Stimulated activated naive CD4-positive, alpha-beta T cell treated with Interleukin-2 at 50 U/mL for 16 hours (primary cell): ENCODE measurements at regions not wholly inside any gene's neighbourhood (a gene's known extent, or its start where the extent isn't known, plus 50 kb on each side); places are given as distances from the start of the nearest gene placed in this dataset.

Source experiments
- DNase-seq: peaks from one replicate; lab custom pipeline; 2025; lab: John Stamatoyannopoulos, UW

DNA sequence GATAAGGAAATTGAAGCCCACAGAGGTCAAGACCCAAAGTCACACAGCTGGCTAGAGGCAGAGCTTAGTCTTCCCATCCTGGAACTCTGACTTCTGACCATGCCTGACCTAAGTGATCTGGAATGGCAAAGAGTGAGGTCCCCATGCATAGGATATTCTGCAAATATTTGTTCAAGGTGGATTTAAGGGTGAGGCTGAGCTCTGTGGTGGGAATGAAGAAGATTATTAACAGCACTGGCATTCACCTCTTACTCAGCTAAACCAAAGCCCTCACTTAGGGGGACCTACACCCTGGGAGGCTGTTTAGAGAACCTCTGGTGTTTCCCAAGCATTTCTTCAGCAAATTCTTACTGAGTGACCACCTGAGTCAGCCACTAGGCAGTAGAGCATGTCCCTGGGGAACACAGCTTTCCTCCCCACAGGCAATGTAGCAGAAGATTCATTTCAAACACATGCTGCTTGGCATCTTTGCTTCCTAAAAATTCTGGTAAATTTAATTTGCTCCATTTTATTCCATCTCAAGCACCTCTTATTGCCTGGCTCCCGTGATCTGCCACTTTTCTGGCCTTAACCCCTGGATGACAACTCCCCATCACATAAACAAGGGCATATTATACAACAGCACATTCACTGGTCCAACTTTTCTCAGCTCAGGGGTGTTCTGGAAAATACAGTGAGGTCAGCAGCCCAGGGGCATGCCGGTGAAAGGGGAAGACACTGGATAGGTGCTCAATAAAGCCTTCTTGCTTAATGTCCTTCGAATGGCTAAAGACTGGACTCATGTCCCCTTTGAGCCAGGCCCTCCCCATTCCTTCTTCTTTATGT is 176.0 kb downstream of the ABHD5 start:
- DNase-seq: no peak

DNA sequence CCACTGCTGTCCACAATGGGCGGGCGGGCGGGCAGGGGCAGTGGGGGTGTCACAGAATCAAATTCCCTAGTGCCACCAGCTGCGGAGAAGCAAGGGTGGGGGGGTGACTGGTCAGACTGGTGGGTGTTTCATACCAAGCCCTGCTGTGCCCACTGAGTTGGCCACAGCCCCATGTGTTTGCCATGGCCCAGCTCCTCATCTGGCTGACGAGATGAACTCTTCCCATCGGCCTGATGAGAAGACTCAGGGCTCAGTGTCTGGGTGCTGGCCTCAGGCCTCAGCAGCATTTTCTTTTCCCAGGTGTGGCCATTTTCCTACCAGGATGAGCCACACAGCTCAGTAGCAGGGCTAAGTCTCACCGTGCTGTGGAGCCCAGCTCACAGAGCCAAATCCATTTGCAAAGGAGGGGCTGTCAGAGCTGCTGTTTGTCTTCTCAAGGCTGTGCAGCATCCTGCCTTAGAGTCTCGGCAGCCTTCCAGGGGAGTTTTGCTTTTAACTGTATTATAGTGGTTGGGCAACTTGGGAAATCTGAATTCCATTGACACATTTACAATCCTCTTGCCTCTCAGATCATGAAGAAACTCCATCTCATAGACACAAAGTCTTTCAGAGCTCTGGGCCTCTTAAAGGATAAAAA is 176.8 kb downstream of the ABHD5 start:
- DNase-seq: no peak

DNA sequence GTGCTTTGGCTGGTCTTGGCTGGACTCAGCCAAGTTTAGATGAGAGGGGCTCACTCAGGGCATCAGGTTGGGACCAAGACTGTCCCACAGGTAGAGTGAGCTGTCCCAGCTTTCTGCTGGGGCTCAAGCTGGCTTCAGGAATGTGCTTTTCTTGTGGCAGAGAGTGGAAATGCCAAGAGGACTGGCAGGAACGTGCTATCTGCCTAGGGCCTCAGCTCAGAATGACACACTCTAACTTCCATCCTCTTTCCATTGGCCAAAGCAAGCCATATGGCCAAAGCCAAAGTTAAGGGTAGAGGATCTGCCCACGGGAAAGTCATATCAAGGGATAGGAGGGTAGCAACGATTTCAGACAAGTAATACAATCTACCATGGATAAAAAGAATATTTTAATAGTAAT is 178.8 kb downstream of the ABHD5 start:
- DNase-seq: no peak

DNA sequence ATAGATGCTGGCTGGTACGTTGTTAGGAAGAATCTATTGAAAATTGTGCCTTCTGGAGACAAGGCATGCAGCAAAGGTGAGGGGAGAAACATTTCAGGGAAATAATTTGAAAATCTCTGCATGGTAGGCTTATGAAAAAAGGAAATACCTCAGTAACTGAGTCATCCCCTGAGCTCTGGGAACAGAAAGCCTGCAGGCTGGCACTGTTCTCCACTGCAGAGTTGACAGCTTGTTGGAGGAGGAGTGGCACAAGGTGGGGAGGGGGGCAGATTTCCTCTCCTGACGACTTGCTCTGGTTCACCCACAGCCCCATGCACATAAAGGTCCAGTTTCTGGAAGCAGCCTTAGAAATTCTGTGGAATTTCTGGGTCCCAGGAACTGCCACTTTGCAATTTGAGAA is 179.4 kb downstream of the ABHD5 start:
- DNase-seq: no peak

DNA sequence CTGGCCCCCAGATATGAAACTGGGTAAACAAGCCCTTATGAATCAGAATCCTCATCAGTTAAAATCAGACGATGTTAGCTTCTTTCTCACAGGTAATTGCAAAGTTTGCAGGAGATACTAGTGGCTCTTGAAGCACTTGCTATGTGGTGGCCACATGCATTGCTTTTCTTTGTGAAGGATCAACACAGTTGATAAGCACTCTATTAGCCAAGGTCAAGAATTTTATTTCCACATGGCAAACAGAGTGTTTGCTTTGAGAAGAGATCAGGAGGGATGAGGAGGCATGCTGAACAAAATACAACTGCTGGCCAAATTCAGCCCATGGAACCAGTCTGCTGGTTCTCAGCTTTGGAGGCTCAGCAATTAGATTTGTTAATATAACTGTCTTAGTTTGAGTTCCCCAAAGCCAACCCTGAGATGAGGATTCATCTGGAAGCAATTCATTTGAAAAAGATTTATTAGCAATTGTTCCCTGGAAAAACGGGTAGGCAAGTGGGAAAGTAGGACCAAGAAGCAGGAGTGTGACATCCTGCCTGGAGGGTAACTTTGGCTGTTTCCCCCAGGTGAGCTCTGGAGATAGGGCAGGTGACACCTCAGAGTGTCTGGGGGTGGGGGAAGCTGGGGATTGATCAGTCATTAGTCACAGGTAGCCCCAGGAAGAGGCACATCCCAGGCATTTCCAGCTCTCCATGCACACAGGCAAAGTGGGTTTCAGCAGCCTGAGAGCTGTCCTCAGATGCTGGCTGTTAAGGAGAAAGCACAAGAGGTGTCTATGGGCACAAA is 180.3 kb downstream of the ABHD5 start:
- no peak for DNase-seq

DNA sequence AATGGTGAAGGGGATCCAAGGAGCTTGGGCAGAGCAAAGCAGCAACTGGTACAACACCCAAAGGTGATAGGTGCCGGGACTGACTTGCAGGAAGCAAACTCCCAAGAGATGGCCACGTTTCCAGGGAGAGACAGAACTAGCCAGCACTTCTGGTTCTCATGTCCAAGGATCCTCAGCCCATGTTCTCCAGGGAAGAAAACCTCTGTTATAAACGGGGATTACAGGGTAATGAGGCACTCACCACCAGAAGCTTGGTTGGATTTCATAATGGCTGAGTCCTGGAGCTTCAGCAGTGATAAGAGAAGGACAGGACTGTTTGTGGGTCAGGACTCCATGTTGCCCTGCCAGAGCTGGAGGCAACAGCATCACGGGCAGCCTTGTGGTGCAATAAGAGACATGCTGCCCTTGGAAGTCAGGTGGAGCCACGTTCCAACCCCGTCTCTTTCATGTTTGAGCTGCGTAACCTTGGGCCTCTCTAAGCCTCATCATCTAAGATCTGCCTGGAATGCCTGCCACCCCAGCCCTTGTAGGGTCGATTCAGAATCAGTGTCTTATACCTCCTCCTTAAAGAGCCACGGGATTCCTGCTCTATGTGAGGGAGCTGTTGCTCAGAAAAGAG is 181.0 kb downstream of the ABHD5 start:
- DNase-seq: no peak

DNA sequence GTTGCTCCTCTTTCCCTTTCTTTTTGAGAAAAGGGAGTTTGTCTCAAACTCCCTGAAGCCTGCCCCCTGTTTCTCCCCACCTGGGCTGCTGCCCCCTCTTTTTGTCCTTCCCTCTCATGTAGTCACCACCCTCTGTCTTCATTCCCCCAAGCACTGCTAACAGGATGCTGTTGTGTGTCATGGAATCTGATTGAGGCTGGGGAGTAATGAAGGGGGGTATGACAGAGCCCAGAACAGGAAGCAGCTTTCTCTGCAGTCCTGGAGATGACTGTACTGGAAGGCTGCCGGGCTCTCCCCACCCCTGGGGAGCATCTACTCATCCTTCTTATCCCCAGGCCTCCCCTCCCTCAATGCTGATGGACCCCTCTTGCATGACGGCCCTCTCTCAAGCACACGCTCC is 181.6 kb downstream of the ABHD5 start:
- no peak for DNase-seq

DNA sequence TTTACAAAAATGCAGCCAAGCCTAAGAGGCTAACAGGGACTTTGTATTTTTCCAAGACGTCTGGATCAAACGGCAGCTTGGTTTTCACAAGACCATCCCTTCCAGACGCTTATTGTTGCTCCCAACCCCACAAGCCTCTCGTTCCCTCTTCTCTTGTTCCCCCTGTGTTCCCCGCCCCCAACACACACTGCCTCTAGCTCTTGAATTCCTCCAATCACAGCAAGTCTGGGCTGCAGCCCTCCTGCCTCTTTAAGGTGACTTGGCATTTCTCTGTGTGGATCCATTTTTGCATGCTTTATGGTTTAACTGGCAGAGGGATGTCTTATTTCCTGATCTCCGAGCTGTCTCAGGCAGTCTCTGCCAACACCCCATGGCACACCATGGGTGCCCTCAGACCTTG is 182.2 kb downstream of the ABHD5 start:
- DNase-seq: no peak

DNA sequence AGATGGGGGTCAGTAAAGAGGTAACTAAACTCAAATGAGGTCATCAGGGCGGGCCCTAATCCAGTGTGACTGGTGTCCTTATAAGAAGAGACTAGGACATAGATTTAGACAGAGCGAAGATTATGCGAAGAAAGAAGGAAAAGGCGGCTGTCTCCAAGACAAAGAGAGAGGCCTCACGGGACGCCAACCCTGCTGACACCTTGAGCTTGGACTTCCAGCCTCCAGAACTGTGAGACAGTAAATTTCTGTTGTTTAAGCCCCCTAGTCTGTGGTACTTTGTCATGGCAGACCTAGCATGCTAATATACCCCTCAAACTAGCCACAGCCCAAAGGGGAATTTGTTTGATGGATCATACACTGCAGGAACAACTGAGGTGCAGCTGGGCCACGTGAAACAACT is 183.0 kb downstream of the ABHD5 start:
- no peak for DNase-seq

DNA sequence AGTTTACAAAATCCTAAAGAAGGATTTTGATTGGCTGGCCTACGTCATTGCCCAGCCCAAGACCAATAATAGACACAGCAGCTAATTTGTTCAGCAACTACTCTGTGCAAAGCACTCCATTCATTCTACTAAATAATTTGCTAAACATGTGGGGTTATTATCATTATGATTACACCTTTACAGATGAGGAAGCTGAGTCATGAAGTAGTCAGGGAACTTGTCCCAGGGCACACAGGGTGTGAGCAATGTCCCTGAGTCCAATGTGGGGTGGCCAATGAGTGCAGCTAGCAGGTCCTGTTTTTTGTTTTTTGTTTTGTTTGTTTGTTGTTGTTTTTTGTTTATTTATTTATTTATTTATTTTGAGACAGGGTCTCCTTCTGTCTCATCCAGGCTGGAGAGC is 183.6 kb downstream of the ABHD5 start:
- DNase-seq: no peak

DNA sequence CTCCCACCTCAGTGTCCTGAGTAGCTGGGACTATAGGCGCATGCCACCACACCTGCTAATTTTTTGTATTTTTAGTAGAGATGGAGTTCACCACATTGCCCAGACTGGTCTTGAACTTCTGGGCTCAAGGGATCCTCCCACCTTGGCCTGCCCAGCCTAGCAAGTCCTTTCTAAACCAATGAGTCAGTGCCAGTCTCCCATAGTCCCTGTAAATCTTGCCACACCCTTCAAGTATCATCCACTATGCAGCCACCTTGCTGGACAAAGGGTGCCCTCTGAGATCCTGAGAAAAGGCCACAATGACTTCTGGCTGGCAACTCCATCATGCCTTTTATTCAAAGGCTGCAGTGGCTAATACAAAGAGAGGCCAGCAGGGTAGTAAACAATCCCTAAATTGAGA is 184.0 kb downstream of the ABHD5 start:
- no peak for DNase-seq

DNA sequence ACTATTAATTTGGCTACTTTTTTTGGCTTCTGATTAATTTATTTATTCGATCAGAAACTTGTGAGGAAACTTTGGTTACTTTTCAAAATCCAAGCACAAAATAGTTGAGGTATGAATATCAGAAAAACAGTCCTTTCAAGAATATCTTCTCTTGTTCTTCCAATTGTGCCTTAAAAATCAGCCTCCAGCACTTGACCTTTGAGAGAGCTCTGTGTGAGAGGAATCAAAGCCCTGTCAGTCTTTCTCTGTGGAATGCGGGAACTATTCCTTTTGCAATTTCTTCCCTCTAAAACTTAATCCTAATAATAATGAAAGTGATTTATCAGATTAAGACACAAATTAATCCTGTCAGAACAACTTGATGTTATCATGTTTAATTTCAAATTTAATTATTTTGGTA is 185.9 kb downstream of the ABHD5 start:
- no peak for DNase-seq

DNA sequence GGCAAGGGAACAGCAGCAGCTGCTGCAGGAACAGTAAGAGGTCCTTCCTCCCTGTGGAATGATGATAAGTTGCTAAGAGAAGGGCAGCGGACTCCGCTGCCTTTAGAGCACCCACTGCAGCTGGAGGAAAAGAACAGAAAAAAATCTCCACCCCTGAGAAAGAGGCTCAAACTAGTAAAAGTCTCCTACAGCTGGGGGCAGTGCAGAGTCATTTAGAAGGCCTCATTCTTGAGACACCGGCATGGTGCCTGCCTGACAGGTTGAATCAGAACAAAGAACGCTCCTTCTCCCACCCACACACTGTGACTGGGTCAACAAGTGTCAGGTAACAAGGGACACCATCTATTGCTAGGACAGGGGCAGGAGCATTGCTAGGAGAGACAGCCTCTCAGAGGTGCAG is 188.4 kb downstream of the ABHD5 start:
- DNase-seq: no peak

DNA sequence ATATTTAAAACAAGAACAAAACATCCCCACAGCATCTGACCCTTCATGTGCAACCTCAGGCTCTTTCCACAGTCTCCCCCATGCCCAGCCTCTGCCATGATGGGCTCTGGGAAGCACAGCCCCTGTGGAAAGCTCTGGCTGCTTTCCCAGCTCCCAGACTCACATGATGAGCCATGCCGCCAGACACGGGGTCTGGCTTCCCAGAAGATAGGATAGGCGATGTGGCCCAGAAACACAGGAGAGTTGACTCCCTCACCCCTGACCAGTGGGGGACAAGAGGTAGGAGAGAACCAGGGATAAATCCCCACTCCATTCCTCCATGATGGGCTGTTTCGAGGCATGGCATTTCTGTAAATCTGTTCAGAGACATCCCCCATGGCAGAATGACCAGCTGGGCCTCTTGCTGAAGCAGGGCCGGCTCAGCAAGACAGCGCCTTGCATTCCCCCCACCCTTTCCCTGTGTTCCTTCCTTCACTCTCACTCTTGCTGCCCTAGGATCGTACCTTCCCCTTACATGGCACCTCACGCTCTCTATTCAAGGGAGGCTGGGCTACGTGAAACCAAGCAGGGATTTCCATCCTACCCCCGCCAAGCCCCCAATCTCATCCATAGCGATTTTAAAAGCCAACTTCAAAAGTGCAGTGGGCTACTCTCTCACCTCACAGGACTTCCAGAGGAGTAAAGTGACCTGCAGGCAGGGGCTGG is 192.4 kb downstream of the ABHD5 start:
- no peak for DNase-seq

DNA sequence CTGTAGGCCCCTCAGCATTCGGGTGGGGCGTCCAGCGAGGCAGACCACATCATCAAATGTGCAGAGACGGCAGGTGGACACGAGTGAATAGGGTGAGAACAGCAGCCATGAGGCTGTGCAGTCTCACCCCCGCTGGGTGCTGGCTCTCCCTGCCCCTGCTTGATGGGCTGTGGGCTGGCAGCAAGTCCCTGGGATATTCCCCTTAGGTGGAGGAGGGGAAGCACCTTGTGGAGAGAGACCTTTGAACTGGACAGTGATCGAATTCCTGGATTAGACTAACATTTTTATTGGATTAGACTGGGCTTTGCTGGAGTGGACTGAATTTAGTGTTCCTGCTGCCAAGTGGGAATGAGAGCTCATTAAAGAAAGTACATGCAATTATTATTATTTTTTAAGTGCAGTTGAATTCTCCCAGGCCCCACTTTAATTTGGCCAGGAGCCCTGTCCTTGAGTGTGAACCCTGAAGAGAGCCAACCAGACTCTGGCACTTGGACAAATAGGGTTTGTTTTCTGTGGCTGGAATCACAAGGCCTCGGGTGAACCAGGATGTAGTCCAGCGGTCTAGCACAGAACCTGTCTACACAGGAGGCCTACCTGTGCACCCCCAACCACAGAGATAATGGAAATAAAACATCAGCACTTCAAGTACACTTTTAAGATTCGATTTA is 193.1 kb downstream of the ABHD5 start:
- no peak for DNase-seq

DNA sequence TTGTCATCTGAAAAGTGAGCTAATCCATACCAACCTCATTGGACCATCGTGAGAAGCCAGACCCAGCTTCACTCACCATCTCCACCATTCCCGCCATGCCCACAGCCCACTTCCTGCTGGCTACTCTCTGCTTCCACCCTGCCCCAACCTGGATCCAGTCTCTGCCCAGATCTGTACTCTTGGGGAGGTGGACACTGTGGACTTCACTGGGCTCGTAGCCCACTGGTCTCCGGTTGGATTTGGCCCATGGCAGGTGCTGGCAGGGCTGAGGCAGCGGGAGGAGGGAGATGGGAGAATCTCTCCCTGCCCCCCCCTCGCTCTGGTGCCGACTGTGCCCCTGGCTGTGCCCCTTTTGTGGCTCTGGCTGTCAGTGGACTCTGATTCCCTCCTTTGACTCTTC is 193.8 kb downstream of the ABHD5 start:
- DNase-seq: no peak

DNA sequence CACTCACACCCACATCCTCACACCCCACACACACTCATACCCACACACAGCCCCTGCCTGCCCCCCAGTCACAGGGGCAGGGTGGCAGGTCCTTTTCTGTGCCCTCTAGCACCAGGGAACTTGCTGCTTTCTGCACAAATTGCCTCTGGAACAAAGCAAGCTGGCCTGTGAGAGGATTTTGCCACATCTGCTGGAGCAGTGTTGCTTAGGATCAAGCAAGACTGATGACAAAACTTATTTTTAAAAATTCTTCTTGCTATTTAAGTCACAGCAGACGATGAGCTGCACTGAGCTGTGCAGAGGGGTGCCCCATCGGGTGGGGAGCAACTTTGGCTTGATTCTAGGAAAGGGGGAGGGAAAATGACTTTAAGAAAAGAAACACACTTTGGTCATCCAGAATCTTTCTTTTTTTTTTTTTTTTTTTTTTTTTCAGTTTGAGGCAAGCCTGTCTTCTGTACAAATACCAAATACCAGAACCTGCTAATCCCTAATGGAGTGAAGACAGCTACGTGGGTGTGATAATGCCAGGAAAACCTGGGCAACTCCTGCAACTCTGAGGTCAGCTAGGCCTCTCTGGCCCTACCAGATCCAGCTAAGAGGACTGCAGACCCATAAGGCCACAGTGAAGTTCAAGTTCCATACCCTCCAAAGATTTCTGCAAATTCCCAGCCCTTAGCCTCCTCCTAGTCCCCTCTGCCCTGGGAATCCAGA is 195.3 kb downstream of the ABHD5 start:
- no peak for DNase-seq

DNA sequence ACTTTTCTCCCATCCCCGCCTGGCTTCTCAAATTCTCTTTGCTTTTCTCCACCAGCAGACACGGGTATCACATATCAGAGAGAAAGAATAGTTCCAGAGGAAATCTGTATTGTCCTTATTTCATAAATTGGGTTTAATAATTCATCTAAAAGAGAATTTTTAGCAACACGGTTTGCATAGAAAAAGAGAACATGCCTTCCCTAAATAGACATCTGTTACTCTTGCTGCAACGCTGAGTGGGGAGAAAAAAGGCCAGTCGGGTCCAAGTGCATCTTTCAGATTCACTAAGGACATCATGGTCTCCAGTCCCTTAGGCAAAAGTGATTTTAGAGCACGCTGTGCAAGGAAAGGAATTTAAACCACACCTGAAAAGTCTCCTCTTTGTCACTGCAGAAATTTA is 201.3 kb downstream of the ABHD5 start:
- no peak for DNase-seq

DNA sequence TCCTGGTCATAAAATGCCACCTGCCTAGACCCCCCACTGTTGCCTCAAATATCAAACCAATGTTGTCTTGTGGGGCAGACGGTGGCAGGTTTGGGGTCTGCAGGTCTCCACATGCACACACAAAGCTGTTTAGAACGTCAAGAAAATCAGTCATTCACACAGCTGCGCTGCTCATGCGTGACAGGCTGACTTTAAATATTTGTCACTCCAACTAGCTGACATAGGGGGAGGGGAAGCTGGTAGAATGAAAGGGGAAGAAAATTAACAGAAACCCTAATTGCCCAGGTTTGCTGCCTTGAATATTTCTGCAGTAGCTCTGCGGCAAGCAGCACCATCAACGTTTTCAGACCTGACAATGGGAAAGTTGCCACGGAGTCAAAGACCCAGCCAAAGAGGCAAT is 201.8 kb downstream of the ABHD5 start:
- no peak for DNase-seq

DNA sequence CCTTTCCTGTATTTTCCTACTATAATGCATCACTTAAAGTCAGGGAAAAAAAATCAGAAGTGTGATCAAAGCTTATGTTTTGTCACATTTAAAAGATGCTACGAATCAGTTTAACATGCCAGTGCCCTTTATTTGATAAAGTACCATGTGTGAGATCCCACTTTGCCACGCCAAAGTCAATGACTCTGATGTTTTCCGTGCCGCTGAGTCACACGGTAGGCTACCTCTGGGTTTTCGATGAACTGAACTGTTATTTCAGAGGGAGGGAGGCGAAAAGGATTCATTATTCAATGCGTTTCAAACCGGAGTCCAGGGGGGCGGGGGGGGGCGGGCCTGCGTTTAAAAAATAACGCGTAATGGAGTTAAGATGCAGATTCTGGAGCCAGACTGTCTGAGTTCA is 203.0 kb downstream of the ABHD5 start:
- DNase-seq: no peak
